ENCODE measurements at regions not wholly inside any gene's neighbourhood (a gene's known extent, or its start where the extent isn't known, plus 50 kb on each side); places are given as distances from the start of the nearest gene placed in this dataset.

DNA sequence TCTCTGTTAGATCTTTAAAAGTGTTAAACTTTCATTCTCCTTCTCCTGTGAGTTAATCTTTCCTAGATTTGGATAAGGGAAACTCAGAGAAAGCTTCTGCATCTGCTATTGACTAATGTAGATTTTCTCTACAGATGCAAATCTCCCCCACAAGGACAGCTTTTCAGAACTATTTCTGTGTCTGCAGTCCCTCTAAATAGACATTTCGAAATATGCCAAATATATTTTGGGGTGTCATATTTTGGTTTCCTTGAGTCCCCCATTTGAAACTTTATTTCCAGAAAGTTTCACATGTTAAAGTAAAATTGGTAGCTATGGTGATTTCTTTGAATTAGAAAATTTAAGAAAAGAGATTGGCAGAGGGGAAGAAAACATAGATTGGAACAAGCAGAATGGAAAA, 852.3 kb upstream of the ALCAM start:
- POLR2A ChIA-PET (ENCODE audit: low non-redundant PET) = no interaction called here
- CTCF ChIA-PET = no interaction called here

DNA sequence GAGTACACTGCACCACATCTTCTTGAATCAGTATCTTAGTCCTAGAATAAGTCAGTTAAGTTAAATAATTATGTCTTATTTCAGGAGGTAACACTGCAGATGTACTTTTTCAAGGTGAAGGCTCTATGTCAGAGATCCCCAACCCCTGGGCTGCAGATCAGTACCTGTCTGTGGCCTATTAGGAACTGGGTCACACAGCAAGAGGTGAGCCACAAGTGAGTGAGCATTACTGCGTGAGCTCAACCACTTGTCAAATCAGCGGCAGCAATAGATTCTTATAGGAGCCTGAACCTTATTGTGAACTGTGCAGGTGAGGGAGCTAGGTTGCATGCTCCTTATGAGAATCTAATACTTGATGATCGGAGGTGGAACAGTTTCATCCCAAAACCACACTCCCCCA, 851.9 kb upstream of the ALCAM start:
- TF ChIP-seq, protein P1, sequence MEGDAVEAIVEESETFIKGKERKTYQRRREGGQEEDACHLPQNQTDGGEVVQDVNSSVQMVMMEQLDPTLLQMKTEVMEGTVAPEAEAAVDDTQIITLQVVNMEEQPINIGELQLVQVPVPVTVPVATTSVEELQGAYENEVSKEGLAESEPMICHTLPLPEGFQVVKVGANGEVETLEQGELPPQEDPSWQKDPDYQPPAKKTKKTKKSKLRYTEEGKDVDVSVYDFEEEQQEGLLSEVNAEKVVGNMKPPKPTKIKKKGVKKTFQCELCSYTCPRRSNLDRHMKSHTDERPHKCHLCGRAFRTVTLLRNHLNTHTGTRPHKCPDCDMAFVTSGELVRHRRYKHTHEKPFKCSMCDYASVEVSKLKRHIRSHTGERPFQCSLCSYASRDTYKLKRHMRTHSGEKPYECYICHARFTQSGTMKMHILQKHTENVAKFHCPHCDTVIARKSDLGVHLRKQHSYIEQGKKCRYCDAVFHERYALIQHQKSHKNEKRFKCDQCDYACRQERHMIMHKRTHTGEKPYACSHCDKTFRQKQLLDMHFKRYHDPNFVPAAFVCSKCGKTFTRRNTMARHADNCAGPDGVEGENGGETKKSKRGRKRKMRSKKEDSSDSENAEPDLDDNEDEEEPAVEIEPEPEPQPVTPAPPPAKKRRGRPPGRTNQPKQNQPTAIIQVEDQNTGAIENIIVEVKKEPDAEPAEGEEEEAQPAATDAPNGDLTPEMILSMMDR (conservative IDR thresholded peaks at IDR 0.05; ENCODE audit: low read depth) = no peak
- DNase-seq (ENCODE audit: low spot score) = no peak
- ChIA-PET CTCF (no interaction called here), POLR2A (ENCODE audit: low non-redundant PET) (no interaction called here)
- no peak overlapping the region for H3K27ac ChIP-seq

More for the DNA sequence above, 852.3 kb upstream of the ALCAM start:
- TF ChIP-seq, protein P1 (conservative IDR thresholded peaks at IDR 0.05; ENCODE audit: low read depth) = no peak
- DNase-seq (ENCODE audit: low spot score) = no peak
- H3K27ac ChIP-seq = no peak overlapping the region

DNA sequence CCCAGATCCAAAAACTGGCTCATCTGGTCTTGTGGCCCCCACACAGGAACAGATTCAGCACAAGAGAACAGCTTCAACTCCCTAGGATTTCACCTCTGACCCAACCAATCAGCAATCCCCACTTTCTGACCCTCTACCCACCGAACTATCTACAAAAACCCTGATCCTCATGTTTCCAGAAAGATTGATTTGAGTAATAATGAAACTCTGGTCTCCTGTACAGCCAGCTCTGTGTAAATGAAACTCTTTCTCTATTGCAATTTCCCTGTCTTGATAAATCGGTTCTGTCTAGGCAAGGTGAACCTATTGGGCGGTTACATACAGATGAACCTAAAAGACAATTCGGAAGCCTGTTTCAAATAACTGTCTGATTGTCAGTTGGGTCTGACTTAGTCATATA, 847.6 kb upstream of the ALCAM start:
- TF ChIP-seq, protein P1 (conservative IDR thresholded peaks at IDR 0.05; ENCODE audit: low read depth) = no peak
- CTCF ChIA-PET = interaction anchor here (0.7 kb wide), 1 partner anchor 278 kb away, joined by 3 read pairs; no protein-coding TSS in a partner anchor
- POLR2A ChIA-PET (ENCODE audit: low non-redundant PET) = no interaction called here
- DNase-seq (ENCODE audit: low spot score) = no peak
- H3K27ac ChIP-seq = no peak overlapping the region

DNA sequence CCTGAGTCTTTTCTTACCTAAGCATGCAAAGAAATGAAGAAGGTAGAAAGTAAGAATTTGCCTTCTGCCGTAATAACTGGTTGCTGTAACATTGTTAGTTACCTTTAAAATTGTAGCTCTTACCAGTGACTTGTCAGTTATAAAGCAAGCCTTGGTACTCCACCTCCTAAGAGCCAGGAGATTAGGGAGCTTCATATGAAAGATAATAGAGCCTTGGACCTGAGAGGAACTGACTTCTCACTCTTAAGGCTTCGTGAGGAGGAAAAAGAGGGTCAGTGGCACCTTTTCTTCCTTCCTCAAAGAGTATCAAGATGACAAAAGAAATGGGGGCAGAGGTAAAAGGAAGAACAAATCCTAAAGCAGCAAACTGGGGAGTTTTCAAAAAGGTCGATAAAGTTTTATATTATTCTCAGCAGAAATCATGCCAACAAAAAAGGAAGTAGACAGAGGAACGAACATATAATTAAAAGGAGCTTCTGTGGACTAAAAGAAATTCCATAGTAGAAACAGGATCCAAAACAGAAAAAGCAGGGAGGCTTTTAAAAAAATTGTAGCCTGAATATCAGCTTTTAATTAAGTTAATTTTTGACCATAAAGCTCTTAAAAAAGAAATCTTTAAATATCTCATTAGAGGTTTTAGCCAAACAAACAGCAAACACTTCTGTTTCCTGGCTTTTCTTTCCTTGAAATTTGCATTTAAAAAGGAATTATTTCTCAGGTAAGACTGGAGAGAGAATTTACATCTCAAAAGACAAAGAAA, 847.1 kb upstream of the ALCAM start:
- TF ChIP-seq, protein P1 (conservative IDR thresholded peaks at IDR 0.05; ENCODE audit: low read depth) = no peak
- no peak overlapping the region for H3K27ac ChIP-seq
- CTCF ChIA-PET = interaction anchor here (0.7 kb wide), 2 partner anchors 279 to 785 kb away, joined by 3 to 7 read pairs; no protein-coding TSS in a partner anchor
- DNase-seq (ENCODE audit: low spot score) = no peak
- POLR2A ChIA-PET (ENCODE audit: low non-redundant PET) = no interaction called here

DNA sequence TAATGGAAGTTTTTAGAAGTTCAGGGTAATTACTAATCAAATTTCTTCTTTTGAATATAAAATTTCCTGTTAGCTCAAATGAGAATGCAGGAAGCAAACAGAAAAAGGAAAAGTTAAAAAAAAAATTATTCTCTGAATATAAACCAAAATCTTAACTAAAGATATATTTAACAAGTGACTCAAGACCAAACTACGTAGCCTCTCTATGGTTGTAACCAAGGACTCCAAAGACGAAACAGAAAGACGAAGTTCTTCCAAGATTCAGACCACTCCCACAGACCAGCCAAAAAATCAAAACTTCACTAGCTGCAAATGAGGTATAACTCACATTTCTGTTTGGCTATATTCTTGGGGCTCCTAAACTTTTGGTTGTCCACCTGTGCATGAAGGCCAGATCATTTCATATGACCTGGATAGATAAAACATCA, 846.5 kb upstream of the ALCAM start:
- ChIA-PET POLR2A (ENCODE audit: low non-redundant PET) (no interaction called here), CTCF (interaction anchor here (0.7 kb wide), 1 partner anchor 785 kb away, joined by 7 read pairs; no protein-coding TSS in a partner anchor)
- DNase-seq (ENCODE audit: low spot score) = no peak
- H3K27ac ChIP-seq = no peak overlapping the region
- TF ChIP-seq, protein P1 (conservative IDR thresholded peaks at IDR 0.05; ENCODE audit: low read depth) = no peak

DNA sequence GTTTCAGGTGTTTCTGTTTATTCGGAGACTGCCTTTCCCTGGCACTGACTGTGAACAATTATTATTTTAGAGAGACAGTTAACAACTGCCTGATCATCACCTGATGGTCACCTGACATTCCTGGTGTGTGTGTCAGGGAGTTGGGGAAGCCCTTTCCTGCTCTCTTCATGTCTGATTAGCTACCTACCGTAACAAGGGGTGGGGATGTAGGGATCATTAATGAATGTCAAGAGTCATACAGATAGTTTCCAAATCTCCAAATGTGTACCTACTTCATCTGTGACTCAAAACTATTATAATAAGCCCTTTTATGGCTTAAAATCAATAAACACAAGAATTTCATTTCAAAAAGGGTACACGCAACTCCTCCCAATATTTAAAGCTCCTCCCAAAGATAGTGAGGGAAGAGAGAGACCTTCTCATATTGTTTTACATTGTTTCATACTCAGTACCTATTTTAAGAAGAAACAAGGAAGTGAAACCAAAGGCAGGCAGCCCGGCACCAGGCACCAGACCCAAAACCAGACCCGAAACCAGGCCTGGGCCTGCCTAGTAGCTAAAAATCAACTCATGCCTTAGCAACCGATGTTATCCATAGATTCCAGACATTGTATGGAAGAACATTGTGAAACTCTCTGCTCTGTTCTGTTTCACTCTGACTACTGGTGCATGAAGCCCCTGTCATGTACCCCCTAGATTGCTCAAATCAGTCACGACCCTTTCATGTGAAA, 844.9 kb upstream of the ALCAM start:
- no peak for DNase-seq (ENCODE audit: low spot score)
- TF ChIP-seq, protein P1 (conservative IDR thresholded peaks at IDR 0.05; ENCODE audit: low read depth) = no peak
- no peak overlapping the region for H3K27ac ChIP-seq
- CTCF ChIA-PET = no interaction called here
- POLR2A ChIA-PET (ENCODE audit: low non-redundant PET) = no interaction called here
